Large intestine (tissue), 3 donors: ENCODE measurements at regions not wholly inside any gene's neighbourhood (a gene's known extent, or its start where the extent isn't known, plus 50 kb on each side); places are given as distances from the start of the nearest gene placed in this dataset.

Experiments
- DNase-seq, 2 donors: peaks; one replicate each; pipeline versions ENCODE4 v3.0.0 to v3.0.0-alpha.2; 2013
- H3K27ac ChIP-seq: one replicate; pipeline ENCODE4 v1.5.1; 2013; ENCODE audit warnings: low read length
- H3K27me3 ChIP-seq: 2 replicates; pipeline ENCODE4 v1.6.1; 2013; ENCODE audit warnings: low read length; ENCODE audit not compliant: control insufficient read depth, insufficient read depth
- H3K36me3 ChIP-seq: 2 replicates; pipeline ENCODE4 v1.6.1; 2013; ENCODE audit warnings: low read length; ENCODE audit not compliant: control insufficient read depth, insufficient read depth
- H3K4me1 ChIP-seq: one replicate; pipeline ENCODE4 v1.6.1; 2013; ENCODE audit warnings: low read length; ENCODE audit not compliant: control insufficient read depth, insufficient read depth
- H3K4me3 ChIP-seq: one replicate; pipeline ENCODE4 v1.5.1; 2013; ENCODE audit warnings: low read length
- H3K9me3 ChIP-seq: one replicate; pipeline ENCODE4 v1.6.1; 2013; ENCODE audit warnings: mild to moderate bottlenecking, low read depth, low read length, moderate library complexity; ENCODE audit not compliant: control insufficient read depth
- WGBS: methylation state at CpG from one replicate; pipeline ENCODE4 v1.1.5; 2013; ENCODE audit warnings: low lambda C conversion rate; ENCODE audit not compliant: insufficient coverage; 5-methylcytosine and 5-hydroxymethylcytosine counted together

- Histone ChIP-seq H3K36me3 (no peaks in the 10 kb centered on the region), H3K4me3 (no peak overlapping the region), H3K9me3 (no peaks in the 10 kb centered on the region), H3K27me3 (no peaks in the 10 kb centered on the region), H3K4me1 (peaks cover 4% of the 10 kb centered on the region), H3K27ac (no peak overlapping the region)
- no peak for DNase-seq
- WGBS, result no CpG with 5 or more reads among the region's 1 CpG
Measured at GRCh38 chr6:54991761-54992330, 145.3 kb downstream of the FAM83B start.

- Histone ChIP-seq H3K4me3 (no peak overlapping the region), H3K4me1 (peaks cover 4% of the 10 kb centered on the region), H3K9me3 (no peaks in the 10 kb centered on the region), H3K27ac (no peak overlapping the region), H3K36me3 (no peaks in the 10 kb centered on the region), H3K27me3 (no peaks in the 10 kb centered on the region)
- DNase-seq, result no peak
Measured at GRCh38 chr6:54992789-54993188, 146.2 kb downstream of the FAM83B start.

GRCh38 chr6:54993294-54993693 lies 146.7 kb downstream of the FAM83B start:
- Histone ChIP-seq H3K4me1 (no peaks in the 10 kb centered on the region), H3K36me3 (no peaks in the 10 kb centered on the region), H3K27ac (no peak overlapping the region), H3K4me3 (no peak overlapping the region), H3K9me3 (no peaks in the 10 kb centered on the region), H3K27me3 (no peaks in the 10 kb centered on the region)
- DNase-seq, result no peak
- WGBS, result 62% methylated on average over 3 of the region's 4 CpGs

- Histone ChIP-seq H3K36me3 (no peaks in the 10 kb centered on the region), H3K9me3 (no peaks in the 10 kb centered on the region), H3K27ac (no peak overlapping the region), H3K4me1 (no peaks in the 10 kb centered on the region), H3K27me3 (no peaks in the 10 kb centered on the region), H3K4me3 (no peak overlapping the region)
- WGBS, result no CpG with 5 or more reads among the region's 2 CpGs
- DNase-seq, result no peak
Measured at GRCh38 chr6:54993948-54994347, 147.4 kb downstream of the FAM83B start.

GRCh38 chr6:54998576-54998975 lies 152.0 kb downstream of the FAM83B start:
- 76% methylated on average over 2 of the region's 3 CpGs for WGBS
- H3K4me3 ChIP-seq, result no peak overlapping the region
- H3K27ac ChIP-seq, result no peak overlapping the region
- H3K9me3 ChIP-seq, result no peaks in the 10 kb centered on the region
- no peak for DNase-seq
- no peaks in the 10 kb centered on the region for H3K4me1 ChIP-seq
- H3K36me3 ChIP-seq, result no peaks in the 10 kb centered on the region
- no peaks in the 10 kb centered on the region for H3K27me3 ChIP-seq

DNA sequence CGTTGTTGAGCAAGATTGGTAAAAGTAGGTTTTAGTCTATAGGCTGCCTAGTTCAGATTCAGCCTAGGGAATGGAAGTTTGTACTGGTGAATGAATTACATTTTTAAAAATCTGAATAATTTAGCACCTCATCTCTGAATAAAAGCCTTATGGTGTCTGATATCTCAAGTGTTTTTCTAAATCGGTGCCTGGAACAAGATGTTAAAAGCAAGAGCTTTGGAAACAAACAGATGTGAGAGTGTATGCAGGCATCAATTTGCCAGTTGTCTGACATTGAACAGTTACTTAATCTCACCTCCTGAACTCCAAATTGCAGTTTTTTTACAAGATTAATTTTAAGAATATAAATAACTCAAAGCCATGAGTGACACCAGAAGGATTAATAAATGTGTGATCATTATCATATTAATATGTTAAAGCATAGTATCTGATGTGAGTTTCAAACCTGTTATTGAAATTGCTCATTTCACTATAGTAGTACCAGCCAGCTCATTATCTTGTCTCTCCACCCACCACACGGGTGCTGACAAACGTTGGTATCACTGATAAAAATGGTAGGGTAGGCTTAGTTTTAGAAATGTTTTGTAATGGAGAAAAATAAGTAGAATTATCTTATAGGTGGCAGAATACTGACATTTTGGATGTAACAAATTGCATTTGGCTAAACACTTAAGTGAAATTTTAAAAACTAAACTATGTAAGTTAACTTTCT lies 157.3 kb downstream of the FAM83B start:
- no peak overlapping the region for H3K4me3 ChIP-seq
- WGBS, result 100% methylated on average over 1 of the region's 4 CpGs
- H3K36me3 ChIP-seq, result no peaks in the 10 kb centered on the region
- no peaks in the 10 kb centered on the region for H3K9me3 ChIP-seq
- no peak overlapping the region for H3K27ac ChIP-seq
- no peaks in the 10 kb centered on the region for H3K4me1 ChIP-seq
- H3K27me3 ChIP-seq, result no peaks in the 10 kb centered on the region
- DNase-seq, result no peak

DNA sequence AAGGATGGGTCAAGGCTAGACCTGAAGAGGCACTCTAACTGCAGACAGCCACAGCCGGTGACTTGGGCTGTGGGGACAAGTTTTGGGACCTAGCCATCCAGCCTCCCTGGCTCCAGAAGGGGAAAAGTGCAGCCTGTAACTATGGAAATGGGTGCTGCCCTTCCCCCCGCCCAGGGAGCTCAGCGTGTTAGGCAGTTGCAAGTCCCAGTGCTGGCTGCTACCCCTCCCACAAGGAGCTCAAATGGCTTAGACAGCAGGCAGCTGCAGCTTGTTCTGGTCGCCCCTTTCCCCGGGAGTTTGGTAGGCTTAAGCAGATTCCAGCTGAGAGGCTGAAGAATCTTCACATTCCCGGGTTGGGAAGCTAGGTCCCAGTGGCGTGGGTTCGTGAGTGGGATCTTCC lies 162.6 kb downstream of the FAM83B start:
- Histone ChIP-seq H3K4me1 (no peaks in the 10 kb centered on the region), H3K36me3 (no peaks in the 10 kb centered on the region), H3K9me3 (no peaks in the 10 kb centered on the region), H3K27ac (no peak overlapping the region), H3K27me3 (no peaks in the 10 kb centered on the region), H3K4me3 (no peak overlapping the region)
- no peak for DNase-seq
- no CpG with 5 or more reads among the region's 8 CpGs for WGBS

DNA sequence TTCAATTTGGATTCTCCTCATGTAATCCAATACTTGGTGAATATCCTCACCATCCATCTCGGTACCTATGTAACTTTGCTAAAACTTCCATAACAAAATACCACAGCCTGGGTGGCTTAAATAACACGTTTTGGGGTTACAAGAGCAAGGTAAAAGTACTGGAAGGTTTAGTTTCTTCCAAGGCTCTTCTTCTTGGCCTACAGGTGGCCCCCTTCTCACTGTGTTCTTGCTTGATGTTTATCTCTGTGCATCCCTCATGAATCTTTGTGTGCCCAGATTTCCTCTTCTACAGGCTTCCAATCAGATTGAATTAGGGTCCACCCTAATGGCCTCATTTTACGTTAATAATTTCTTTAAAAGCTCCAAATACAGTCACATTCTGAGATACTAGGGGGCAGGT lies 163.3 kb upstream of the HCRTR2 start:
- DNase-seq, result no peak
- no peaks in the 10 kb centered on the region for H3K27me3 ChIP-seq
- WGBS, result 100% methylated on average over 1 of the region's 3 CpGs

DNA sequence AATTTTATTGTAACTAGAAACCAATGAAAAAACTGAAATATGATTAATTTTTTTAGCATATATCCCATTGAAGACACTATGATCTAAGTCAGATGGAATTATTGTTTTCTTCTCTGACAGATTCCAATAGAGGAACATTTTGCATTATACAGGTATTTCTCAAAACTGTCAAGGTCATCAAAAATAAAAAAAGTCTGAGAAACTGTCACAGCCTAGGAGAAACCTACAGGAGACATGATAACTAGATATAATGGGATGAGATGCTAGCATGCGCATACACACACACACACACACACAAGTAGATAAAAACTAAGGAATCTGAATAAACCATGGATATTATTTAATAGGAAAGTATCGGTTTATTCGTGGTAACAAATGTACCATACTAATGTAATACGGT lies 161.9 kb upstream of the HCRTR2 start:
- H3K27ac ChIP-seq, result no peak overlapping the region
- H3K36me3 ChIP-seq, result no peaks in the 10 kb centered on the region
- H3K4me1 ChIP-seq, result peaks cover 14% of the 10 kb centered on the region
- no peaks in the 10 kb centered on the region for H3K9me3 ChIP-seq
- WGBS, result 100% methylated on average over 3 of the region's 4 CpGs
- H3K27me3 ChIP-seq, result no peaks in the 10 kb centered on the region
- no peak overlapping the region for H3K4me3 ChIP-seq
- DNase-seq, result no peak

More for the DNA sequence above, 163.3 kb upstream of the HCRTR2 start:
- no peak overlapping the region for H3K27ac ChIP-seq
- no peaks in the 10 kb centered on the region for H3K36me3 ChIP-seq
- H3K4me1 ChIP-seq, result no peaks in the 10 kb centered on the region
- H3K9me3 ChIP-seq, result no peaks in the 10 kb centered on the region
- no peak overlapping the region for H3K4me3 ChIP-seq

DNA sequence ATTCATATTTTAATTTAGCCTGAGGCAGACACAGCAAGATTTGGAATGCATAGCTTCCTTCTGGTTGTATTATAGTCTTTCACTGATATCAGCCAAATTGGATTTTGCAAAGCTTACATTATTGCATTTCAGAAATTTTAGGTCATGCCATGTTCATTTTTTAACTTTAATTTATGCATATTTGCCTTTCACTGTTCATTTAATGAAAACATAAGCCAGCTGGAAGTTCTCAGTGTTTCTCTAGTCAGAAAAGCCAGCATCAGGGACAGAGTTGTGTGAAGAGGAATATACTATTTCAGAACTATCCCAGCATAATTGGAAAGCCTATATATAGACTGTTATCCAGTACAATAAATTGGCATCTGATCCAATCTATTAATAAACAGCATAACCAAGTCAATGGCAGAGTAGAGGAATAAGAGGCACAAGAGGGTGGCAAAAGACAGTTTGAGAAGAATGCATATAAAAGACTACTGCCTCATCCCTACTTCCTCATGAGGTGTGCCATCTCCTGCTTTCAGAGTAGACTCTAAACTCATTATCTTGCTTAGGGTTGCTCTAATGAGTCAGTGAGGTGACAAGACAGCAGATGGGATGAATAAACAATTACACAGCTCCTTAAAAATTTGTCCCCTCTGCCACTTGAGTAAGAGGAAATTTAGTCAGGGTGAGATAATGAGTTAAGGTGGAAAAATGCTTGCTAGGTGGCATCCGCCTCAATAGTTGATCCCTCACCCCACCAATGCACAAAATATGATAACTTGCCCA lies 159.8 kb upstream of the HCRTR2 start:
- Histone ChIP-seq H3K27ac (no peak overlapping the region), H3K9me3 (peaks cover 1% of the 10 kb centered on the region), H3K4me1 (peaks cover 18% of the 10 kb centered on the region), H3K4me3 (no peak overlapping the region), H3K27me3 (no peaks in the 10 kb centered on the region), H3K36me3 (no peaks in the 10 kb centered on the region)
- WGBS, result no CpG with 5 or more reads among the region's 1 CpG
- DNase-seq, result no peak
